Ishikawa (cell line): ENCODE measurements at regions not wholly inside any gene's neighbourhood (a gene's known extent, or its start where the extent isn't known, plus 50 kb on each side); places are given as distances from the start of the nearest gene placed in this dataset.

Experiments used
- CEBPB ChIP-seq: IDR thresholded peaks from 2 replicates; pipeline ENCODE4 v1.6.1; 2012
- CREB1 ChIP-seq: IDR thresholded peaks from 2 replicates; pipeline ENCODE4 v1.6.1; 2012; ENCODE audit warnings: low read depth
- EGR1 ChIP-seq: IDR thresholded peaks from 2 replicates; pipeline ENCODE4 v1.6.1; 2012
- EP300 ChIP-seq: IDR thresholded peaks from 2 replicates; pipeline ENCODE4 v1.6.1; 2012; ENCODE audit warnings: borderline replicate concordance
- FOXM1 ChIP-seq: IDR thresholded peaks from 2 replicates; pipeline ENCODE4 v1.6.1; 2012; ENCODE audit warnings: low read depth, borderline replicate concordance
- MAX ChIP-seq: IDR thresholded peaks from 2 replicates; pipeline ENCODE4 v1.6.1; 2012
- NFIC ChIP-seq: IDR thresholded peaks from 2 replicates; pipeline ENCODE4 v1.6.1; 2012
- RAD21 ChIP-seq: IDR thresholded peaks from 2 replicates; pipeline ENCODE4 v1.6.1; 2012; ENCODE audit warnings: low read depth
- REST ChIP-seq: IDR thresholded peaks from 2 replicates; pipeline ENCODE4 v1.6.1; 2012; ENCODE audit warnings: low read depth, mild to moderate bottlenecking
- TAF1 ChIP-seq: IDR thresholded peaks from 2 replicates; pipeline ENCODE4 v1.6.1; 2012; ENCODE audit warnings: low read depth, mild to moderate bottlenecking
- TCF12 ChIP-seq: IDR thresholded peaks from 2 replicates; pipeline ENCODE4 v1.6.1; 2012; ENCODE audit warnings: low read depth
- TEAD4 ChIP-seq: IDR thresholded peaks from 2 replicates; pipeline ENCODE4 v1.6.1; 2012
- USF1 ChIP-seq: IDR thresholded peaks from 2 replicates; pipeline ENCODE4 v1.6.1; 2012
- YY1 ChIP-seq: IDR thresholded peaks from 2 replicates; pipeline ENCODE4 v1.6.1; 2012; ENCODE audit warnings: low read depth
- ZBTB7A ChIP-seq: IDR thresholded peaks from 2 replicates; pipeline ENCODE4 v1.6.1; 2012; ENCODE audit warnings: low read depth

- TF ChIP-seq FOXM1 = no peak
- no peak for TF ChIP-seq YY1
- no peak for TF ChIP-seq TEAD4
- TF ChIP-seq NFIC = no peak
- TF ChIP-seq EP300 = no peak
- TF ChIP-seq CEBPB = no peak
- TF ChIP-seq TAF1 = no peak
- no peak for TF ChIP-seq USF1
- no peak for TF ChIP-seq MAX
- TF ChIP-seq ZBTB7A = no peak
- no peak for TF ChIP-seq TCF12
- no peak for TF ChIP-seq EGR1
- TF ChIP-seq CREB1 = no peak
- TF ChIP-seq RAD21 = no peak
Observed at GRCh38 chr11:56887940-56888339, 100.8 kb upstream of the OR5AK2 start.

GRCh38 chr11:56886455-56886854, 102.3 kb upstream of the OR5AK2 start:
- TF ChIP-seq ZBTB7A = no peak
- no peak for TF ChIP-seq EP300
- no peak for TF ChIP-seq TCF12
- TF ChIP-seq FOXM1 = no peak
- TF ChIP-seq CREB1 = no peak
- TF ChIP-seq TEAD4 = no peak
- no peak for TF ChIP-seq CEBPB
- no peak for TF ChIP-seq EGR1
- TF ChIP-seq REST = no peak
- TF ChIP-seq NFIC = no peak

- no peak for TF ChIP-seq NFIC
- TF ChIP-seq TEAD4 = no peak
- no peak for TF ChIP-seq MAX
- TF ChIP-seq YY1 = no peak
- TF ChIP-seq RAD21 = no peak
- TF ChIP-seq USF1 = no peak
- TF ChIP-seq TAF1 = no peak
- no peak for TF ChIP-seq EP300
- TF ChIP-seq EGR1 = no peak
- no peak for TF ChIP-seq TCF12
- no peak for TF ChIP-seq CREB1
- TF ChIP-seq ZBTB7A = no peak
- no peak for TF ChIP-seq REST
- no peak for TF ChIP-seq CEBPB
- TF ChIP-seq FOXM1 = no peak
Observed at GRCh38 chr11:56885854-56886253, 102.9 kb upstream of the OR5AK2 start.

GRCh38 chr11:56885177-56885576, 103.5 kb upstream of the OR5AK2 start:
- TF ChIP-seq EGR1 (no peak), YY1 (no peak), REST (no peak), TEAD4 (no peak), USF1 (no peak), EP300 (no peak), RAD21 (no peak), CEBPB (no peak), NFIC (no peak), TAF1 (no peak), CREB1 (no peak), FOXM1 (no peak), ZBTB7A (no peak), TCF12 (no peak), MAX (no peak)
